ENCODE measurements at regions not wholly inside any gene's neighbourhood (a gene's known extent, or its start where the extent isn't known, plus 50 kb on each side); places are given as distances from the start of the nearest gene placed in this dataset.

GRCh38 chr2:147713349-147713748 is 131.5 kb upstream of the ACVR2A start:
- TF ChIP-seq, protein P1, sequence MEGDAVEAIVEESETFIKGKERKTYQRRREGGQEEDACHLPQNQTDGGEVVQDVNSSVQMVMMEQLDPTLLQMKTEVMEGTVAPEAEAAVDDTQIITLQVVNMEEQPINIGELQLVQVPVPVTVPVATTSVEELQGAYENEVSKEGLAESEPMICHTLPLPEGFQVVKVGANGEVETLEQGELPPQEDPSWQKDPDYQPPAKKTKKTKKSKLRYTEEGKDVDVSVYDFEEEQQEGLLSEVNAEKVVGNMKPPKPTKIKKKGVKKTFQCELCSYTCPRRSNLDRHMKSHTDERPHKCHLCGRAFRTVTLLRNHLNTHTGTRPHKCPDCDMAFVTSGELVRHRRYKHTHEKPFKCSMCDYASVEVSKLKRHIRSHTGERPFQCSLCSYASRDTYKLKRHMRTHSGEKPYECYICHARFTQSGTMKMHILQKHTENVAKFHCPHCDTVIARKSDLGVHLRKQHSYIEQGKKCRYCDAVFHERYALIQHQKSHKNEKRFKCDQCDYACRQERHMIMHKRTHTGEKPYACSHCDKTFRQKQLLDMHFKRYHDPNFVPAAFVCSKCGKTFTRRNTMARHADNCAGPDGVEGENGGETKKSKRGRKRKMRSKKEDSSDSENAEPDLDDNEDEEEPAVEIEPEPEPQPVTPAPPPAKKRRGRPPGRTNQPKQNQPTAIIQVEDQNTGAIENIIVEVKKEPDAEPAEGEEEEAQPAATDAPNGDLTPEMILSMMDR (IDR thresholded peaks at IDR 0.05; ENCODE audit: insufficient read depth, low read depth, low read length), result no peak
- TF ChIP-seq EZH2 (IDR thresholded peaks at IDR 0.05; ENCODE audit: insufficient read depth, low read length), result no peak

All from astrocyte (in vitro differentiated cells and primary cell).